ENCODE measurements at regions not wholly inside any gene's neighbourhood (a gene's known extent, or its start where the extent isn't known, plus 50 kb on each side); places are given as distances from the start of the nearest gene placed in this dataset.

DNA sequence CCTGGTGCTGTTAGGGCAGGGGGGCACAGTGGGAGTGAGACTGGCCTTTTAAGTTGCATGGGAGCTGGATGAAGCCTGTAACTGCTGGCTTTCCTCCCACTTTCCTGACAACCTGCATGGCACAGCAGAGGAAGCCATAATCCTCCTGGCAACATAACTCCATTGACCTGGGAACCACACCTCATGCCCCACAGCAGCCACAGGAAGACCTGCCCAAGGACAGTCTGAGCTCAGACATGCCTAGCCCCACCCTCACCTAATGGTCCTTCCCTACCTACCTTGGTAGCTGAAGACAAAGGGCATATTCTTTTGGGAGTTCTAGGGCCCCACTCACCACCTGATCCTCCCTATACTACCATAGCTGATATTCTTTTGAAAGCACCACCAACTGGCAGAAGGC lies 482.2 kb upstream of the TOM1L1 start:
- TF ChIP-seq, protein P1, sequence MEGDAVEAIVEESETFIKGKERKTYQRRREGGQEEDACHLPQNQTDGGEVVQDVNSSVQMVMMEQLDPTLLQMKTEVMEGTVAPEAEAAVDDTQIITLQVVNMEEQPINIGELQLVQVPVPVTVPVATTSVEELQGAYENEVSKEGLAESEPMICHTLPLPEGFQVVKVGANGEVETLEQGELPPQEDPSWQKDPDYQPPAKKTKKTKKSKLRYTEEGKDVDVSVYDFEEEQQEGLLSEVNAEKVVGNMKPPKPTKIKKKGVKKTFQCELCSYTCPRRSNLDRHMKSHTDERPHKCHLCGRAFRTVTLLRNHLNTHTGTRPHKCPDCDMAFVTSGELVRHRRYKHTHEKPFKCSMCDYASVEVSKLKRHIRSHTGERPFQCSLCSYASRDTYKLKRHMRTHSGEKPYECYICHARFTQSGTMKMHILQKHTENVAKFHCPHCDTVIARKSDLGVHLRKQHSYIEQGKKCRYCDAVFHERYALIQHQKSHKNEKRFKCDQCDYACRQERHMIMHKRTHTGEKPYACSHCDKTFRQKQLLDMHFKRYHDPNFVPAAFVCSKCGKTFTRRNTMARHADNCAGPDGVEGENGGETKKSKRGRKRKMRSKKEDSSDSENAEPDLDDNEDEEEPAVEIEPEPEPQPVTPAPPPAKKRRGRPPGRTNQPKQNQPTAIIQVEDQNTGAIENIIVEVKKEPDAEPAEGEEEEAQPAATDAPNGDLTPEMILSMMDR (IDR thresholded peaks at IDR 0.05) = no peak
- no peak for TF ChIP-seq POLR2A (IDR thresholded peaks at IDR 0.05)

All from uterus (tissue), 2 donors.